Forelimb muscle (tissue), 1 donor: ENCODE measurements at regions not wholly inside any gene's neighbourhood (a gene's known extent, or its start where the extent isn't known, plus 50 kb on each side); places are given as distances from the start of the nearest gene placed in this dataset.
"Not testable (repeated sequence)": the region's sequence is repeated elsewhere in the genome, so short reads cannot be mapped to it uniquely, and the experiment has no call there.

ENCODE experiments used
- DNase-seq: peaks from one replicate; pipeline ENCODE4 v3.0.0-alpha.2; 2013; ENCODE audit warnings: low read depth

GRCh38 chr6:167734662-167735083 is 92.0 kb upstream of the AFDN start:
- DNase-seq: no peak

- DNase-seq: no peak
These were observed 91.4 kb upstream of the AFDN start for GRCh38 chr6:167735084-167735950.

GRCh38 chr6:167735951-167736288 is 90.8 kb upstream of the AFDN start:
- DNase-seq: no peak

- no peak for DNase-seq
These were observed 90.1 kb upstream of the AFDN start for GRCh38 chr6:167736486-167737204.

GRCh38 chr6:167737205-167737830 is 89.4 kb upstream of the AFDN start:
- DNase-seq: no peak

GRCh38 chr6:167738386-167738785 is 88.3 kb upstream of the AFDN start:
- no peak for DNase-seq

GRCh38 chr6:167739721-167740475 is 86.8 kb upstream of the AFDN start:
- DNase-seq: no peak

- no peak for DNase-seq
These were observed 83.9 kb upstream of the AFDN start for GRCh38 chr6:167742719-167743303.

- DNase-seq: no peak
These were observed 81.7 kb upstream of the AFDN start for GRCh38 chr6:167744681-167745669.

GRCh38 chr6:167745670-167746389 is 80.9 kb upstream of the AFDN start:
- DNase-seq: no peak

GRCh38 chr6:167746390-167746907 is 80.3 kb upstream of the AFDN start:
- no peak for DNase-seq

- DNase-seq: no peak
These were observed 79.7 kb upstream of the AFDN start for GRCh38 chr6:167746975-167747374.

- no peak for DNase-seq
These were observed 79.1 kb upstream of the AFDN start for GRCh38 chr6:167747645-167748044.

- DNase-seq: no peak
These were observed 78.7 kb upstream of the AFDN start for GRCh38 chr6:167748046-167748445.

- DNase-seq: no peak
These were observed 78.0 kb upstream of the AFDN start for GRCh38 chr6:167748458-167749379.

GRCh38 chr6:167750956-167751358 is 75.8 kb upstream of the AFDN start:
- no peak for DNase-seq

- DNase-seq: no peak
These were observed 75.1 kb upstream of the AFDN start for GRCh38 chr6:167751579-167752115.

- DNase-seq: not testable (repeated sequence)
These were observed 73.4 kb upstream of the AFDN start for GRCh38 chr6:167753281-167753680.
